Endothelial cell of umbilical vein (primary cell): ENCODE measurements at regions not wholly inside any gene's neighbourhood (a gene's known extent, or its start where the extent isn't known, plus 50 kb on each side); places are given as distances from the start of the nearest gene placed in this dataset.

Source experiments
- BruUV-seq: library from RNA; stranded (reverse); fragments of 400-500 nt; replicated peaks from 2 replicates; lab custom pipeline; 2021; lab: Mats Ljungman, UMichigan
- CTCF ChIA-PET: fragments of 300-600, 350-600 bp; sonication (Branson Sonifier 250); formaldehyde crosslinking; loops from one replicate; lab custom pipeline; 2021; ENCODE audit warnings: antibody characterized with exemption, inconsistent platforms; lab: Charles Lee
- POLR2A ChIA-PET: fragments of 300-600, 350-600 bp; sonication (Branson Sonifier 250); formaldehyde crosslinking; loops from one replicate; lab custom pipeline; 2021; ENCODE audit warnings: antibody characterized with exemption, inconsistent platforms; lab: Charles Lee
- DNase-seq: peaks from one replicate; pipeline ENCODE4 v3.0.0-alpha.2; 2011; ENCODE audit warnings: low read depth, low spot score
- FAIRE-seq: peaks from 2 replicates; lab custom pipeline; 2011; peaks lifted over from hg19 to GRCh38; lab: Jason Lieb, UNC
- H2AFZ ChIP-seq: 2 replicates; pipeline ENCODE4 v1.6.0; 2012; ENCODE audit warnings: low read depth, low read length, control low read depth, inconsistent platforms
- H3K27ac ChIP-seq: 2 replicates; pipeline ENCODE4 v1.5.1; 2011; ENCODE audit warnings: low read depth, mild to moderate bottlenecking, control low read depth, low read length, moderate library complexity; ENCODE audit not compliant: insufficient read depth
- H3K27me3 ChIP-seq, 2 experiments: 2 replicates each; pipeline versions ENCODE4 v1.6.0 to v1.6.1; 2011; ENCODE audit warnings: low read length in 2 of 2, mixed read lengths in 1 of 2; ENCODE audit not compliant: control insufficient read depth in 2 of 2, insufficient read depth in 2 of 2
- H3K36me3 ChIP-seq, 2 experiments: 2 replicates in 1 of 2; 3 replicates in 1 of 2; pipeline ENCODE4 v1.5.1; 2011; ENCODE audit warnings: low read length in 2 of 2, mild to moderate bottlenecking in 1 of 2, moderate library complexity in 1 of 2; ENCODE audit not compliant: control insufficient read depth in 2 of 2, insufficient read depth in 2 of 2; ENCODE audit errors: extremely low read depth in 1 of 2
- H3K4me1 ChIP-seq: 3 replicates; pipeline ENCODE4 v1.5.1; 2011; ENCODE audit warnings: mild to moderate bottlenecking, low read length; ENCODE audit not compliant: control insufficient read depth, insufficient read depth; ENCODE audit errors: extremely low read depth
- H3K4me2 ChIP-seq: 2 replicates; pipeline ENCODE4 v1.6.1; 2011; ENCODE audit warnings: low read length, control low read depth, mixed read lengths; ENCODE audit not compliant: insufficient read depth
- H3K4me3 ChIP-seq, 3 experiments: fragments of 200-600 bp in 1 of 3; sonication (generic), shearing (Covaris generic) in 1 of 3; replicated peaks in 1 of 3; 2 replicates each; pipeline ENCODE4 v1.5.1; 2011 to 2016; ENCODE audit warnings: control low read depth in 3 of 3, low read length in 3 of 3, mild to moderate bottlenecking in 2 of 3, inconsistent platforms in 1 of 3, low read depth in 1 of 3, moderate library complexity in 1 of 3; ENCODE audit not compliant: insufficient read depth in 1 of 3
- H3K79me2 ChIP-seq: 2 replicates; pipeline ENCODE4 v1.6.0; 2012; ENCODE audit warnings: low read length, inconsistent platforms; ENCODE audit not compliant: control insufficient read depth, insufficient read depth
- H3K9ac ChIP-seq: replicated peaks from 2 replicates; pipeline ENCODE3; 2011; ENCODE audit warnings: low read length, control low read depth; ENCODE audit not compliant: insufficient read depth; ENCODE audit errors: extremely low read depth
- H3K9me1 ChIP-seq: replicated peaks from 3 replicates; pipeline ENCODE4 v1.6.0; 2011; ENCODE audit warnings: mild to moderate bottlenecking, low read length; ENCODE audit not compliant: control insufficient read depth, insufficient read depth; ENCODE audit errors: extremely low read depth
- H3K9me3 ChIP-seq: replicated peaks from 2 replicates; pipeline ENCODE4 v1.5.1; 2012; ENCODE audit warnings: low read length, inconsistent platforms; ENCODE audit not compliant: control insufficient read depth, insufficient read depth
- H4K20me1 ChIP-seq: replicated peaks from 2 replicates; pipeline ENCODE3; 2011; ENCODE audit warnings: mild to moderate bottlenecking, low read length; ENCODE audit not compliant: control insufficient read depth, insufficient read depth; ENCODE audit errors: extremely low read depth
- EZH2 ChIP-seq: IDR thresholded peaks from 2 replicates; pipeline ENCODE4 v1.6.1; 2012; ENCODE audit warnings: borderline replicate concordance, low read depth, mild to moderate bottlenecking, moderate library complexity, low read length, inconsistent platforms; ENCODE audit not compliant: severe bottlenecking
- FOS ChIP-seq: IDR thresholded peaks from 2 replicates; pipeline ENCODE4 v1.6.1; 2011; ENCODE audit warnings: mild to moderate bottlenecking, low read length, moderate library complexity, borderline replicate concordance; ENCODE audit not compliant: insufficient read depth
- GATA2 ChIP-seq: IDR thresholded peaks from 2 replicates; pipeline ENCODE4 v1.7.0; 2011; ENCODE audit warnings: low read depth, mild to moderate bottlenecking, moderate library complexity, mixed read lengths, low read length; ENCODE audit not compliant: insufficient read length, insufficient read depth
- JUN ChIP-seq: IDR thresholded peaks from 2 replicates; pipeline ENCODE4 v1.6.1; 2011; ENCODE audit warnings: borderline replicate concordance, low read depth; ENCODE audit not compliant: insufficient read length, insufficient read depth
- MYC ChIP-seq: IDR thresholded peaks from one replicate; pipeline ENCODE4 v1.6.1; 2011; ENCODE audit warnings: mild to moderate bottlenecking, low read depth, low read length
- POLR2A ChIP-seq: IDR thresholded peaks from 2 replicates; pipeline ENCODE4 v1.6.1; 2012; ENCODE audit warnings: low read depth, mild to moderate bottlenecking, control low read depth, low read length
- POLR2AphosphoS5 ChIP-seq: IDR thresholded peaks from 2 replicates; pipeline ENCODE4 v1.6.1; 2012; ENCODE audit warnings: low read depth, mild to moderate bottlenecking, control low read depth, low read length, moderate library complexity; ENCODE audit not compliant: insufficient read depth
- dilution Hi-C: fragments of 300-500 bp; cut with MboI; formaldehyde crosslinking; loops from one replicate; pipeline ENCODE4 v1.15.0; 2019; ENCODE audit warnings: low sequenced_read_pairs; ENCODE audit not compliant: extremely low pct_ligation_motif_present
- intact Hi-C: fragments of 100-400 bp; cut with micrococcal nuclease; formaldehyde crosslinking; loops from one replicate; pipeline ENCODE4 v1.10.0; 2022
- TF ChIP-seq, protein P1 (sequence below), 2 donors: IDR thresholded peaks; 1 replicate in 1 of 2; 2 replicates in 1 of 2; pipeline ENCODE4 v1.5.1; 2011; ENCODE audit warnings: low read length in 2 of 2, mild to moderate bottlenecking in 2 of 2, moderate library complexity in 2 of 2, control low read depth in 1 of 2, inconsistent platforms in 1 of 2, low read depth in 1 of 2; ENCODE audit not compliant: insufficient read depth in 1 of 2; ENCODE audit errors: extremely low read depth in 1 of 2
- TF ChIP-seq, protein P2 (sequence below): IDR thresholded peaks from 2 replicates; pipeline ENCODE4 v1.6.1; 2011; ENCODE audit not compliant: insufficient read depth, insufficient read length

GRCh38 chr3:145785668-145786067, 375.3 kb downstream of the PLOD2 start:
- ChIA-PET POLR2A (no interaction called here), CTCF (interaction anchor here (1.2 to 1.3 kb wide), 2 partner anchors 9 to 13 kb away, joined by 4 to 7 read pairs; no protein-coding TSS in a partner anchor)
- no peak overlapping the region for H3K4me3 ChIP-seq
- H3K9ac ChIP-seq, result no peak overlapping the region
- no peaks in the 10 kb centered on the region for H3K9me1 ChIP-seq
- no peaks in the 10 kb centered on the region for H3K79me2 ChIP-seq
- no peaks in the 10 kb centered on the region for H3K4me1 ChIP-seq
- FAIRE-seq (no peak), DNase-seq (no peak)
- intact Hi-C loops, result no loop called here
- no peaks in the 10 kb centered on the region for H4K20me1 ChIP-seq
- BruUV-seq, result no TSS peak
- no peak overlapping the region for H3K4me2 ChIP-seq
- no peaks in the 10 kb centered on the region for H3K9me3 ChIP-seq
- H3K36me3 ChIP-seq, result no peaks in the 10 kb centered on the region
- dilution Hi-C loops, result no loop called here
- H2AFZ ChIP-seq, result no peak overlapping the region
- no peak overlapping the region for H3K27ac ChIP-seq
- TF ChIP-seq EZH2 (no peak), POLR2A (no peak), JUN (no peak), GATA2 (no peak), FOS (no peak), POLR2AphosphoS5 (no peak), MYC (no peak)
- TF ChIP-seq, protein P1, sequence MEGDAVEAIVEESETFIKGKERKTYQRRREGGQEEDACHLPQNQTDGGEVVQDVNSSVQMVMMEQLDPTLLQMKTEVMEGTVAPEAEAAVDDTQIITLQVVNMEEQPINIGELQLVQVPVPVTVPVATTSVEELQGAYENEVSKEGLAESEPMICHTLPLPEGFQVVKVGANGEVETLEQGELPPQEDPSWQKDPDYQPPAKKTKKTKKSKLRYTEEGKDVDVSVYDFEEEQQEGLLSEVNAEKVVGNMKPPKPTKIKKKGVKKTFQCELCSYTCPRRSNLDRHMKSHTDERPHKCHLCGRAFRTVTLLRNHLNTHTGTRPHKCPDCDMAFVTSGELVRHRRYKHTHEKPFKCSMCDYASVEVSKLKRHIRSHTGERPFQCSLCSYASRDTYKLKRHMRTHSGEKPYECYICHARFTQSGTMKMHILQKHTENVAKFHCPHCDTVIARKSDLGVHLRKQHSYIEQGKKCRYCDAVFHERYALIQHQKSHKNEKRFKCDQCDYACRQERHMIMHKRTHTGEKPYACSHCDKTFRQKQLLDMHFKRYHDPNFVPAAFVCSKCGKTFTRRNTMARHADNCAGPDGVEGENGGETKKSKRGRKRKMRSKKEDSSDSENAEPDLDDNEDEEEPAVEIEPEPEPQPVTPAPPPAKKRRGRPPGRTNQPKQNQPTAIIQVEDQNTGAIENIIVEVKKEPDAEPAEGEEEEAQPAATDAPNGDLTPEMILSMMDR (IDR thresholded peaks at IDR 0.05; ENCODE audit: extremely low read depth in 1 of 2, insufficient read depth in 1 of 2, low read depth in 1 of 2, low read length in 2 of 2), result no peak
- TF ChIP-seq, protein P2, sequence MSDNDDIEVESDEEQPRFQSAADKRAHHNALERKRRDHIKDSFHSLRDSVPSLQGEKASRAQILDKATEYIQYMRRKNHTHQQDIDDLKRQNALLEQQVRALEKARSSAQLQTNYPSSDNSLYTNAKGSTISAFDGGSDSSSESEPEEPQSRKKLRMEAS, result no peak
- no peaks in the 10 kb centered on the region for H3K27me3 ChIP-seq
